H9 (cell line): ENCODE measurements at regions not wholly inside any gene's neighbourhood (a gene's known extent, or its start where the extent isn't known, plus 50 kb on each side); places are given as distances from the start of the nearest gene placed in this dataset.

ENCODE experiments used
- DNase-seq: peaks from one replicate; pipeline ENCODE4 v3.0.0-alpha.2; 2017
- H2AFZ ChIP-seq: one replicate; pipeline ENCODE4 v1.6.1; 2013; ENCODE audit warnings: mild to moderate bottlenecking, low read length, control low read depth, moderate library complexity
- H2AK5ac ChIP-seq: 2 replicates; pipeline ENCODE4 v1.6.1; 2013; ENCODE audit warnings: low read length, control low read depth, mixed read lengths; ENCODE audit not compliant: insufficient read length
- H2BK120ac ChIP-seq: one replicate; pipeline ENCODE4 v1.6.1; 2013; ENCODE audit warnings: low read depth, mild to moderate bottlenecking, low read length, control low read depth, inconsistent platforms; ENCODE audit not compliant: poor library complexity, severe bottlenecking
- H2BK12ac ChIP-seq: 2 replicates; pipeline ENCODE4 v1.6.1; 2013; ENCODE audit warnings: low read length, control low read depth, mixed read lengths, low read depth; ENCODE audit not compliant: insufficient read length
- H2BK15ac ChIP-seq: 2 replicates; pipeline ENCODE4 v1.6.1; 2013; ENCODE audit warnings: low read depth, low read length, control low read depth
- H2BK20ac ChIP-seq: one replicate; pipeline ENCODE4 v1.6.1; 2013; ENCODE audit warnings: low read depth, mild to moderate bottlenecking, low read length, control low read depth, inconsistent platforms; ENCODE audit not compliant: poor library complexity, severe bottlenecking
- H2BK5ac ChIP-seq: 2 replicates; pipeline ENCODE4 v1.6.1; 2013; ENCODE audit warnings: low read length, control low read depth, mixed read lengths; ENCODE audit not compliant: insufficient read length
- H3K14ac ChIP-seq: 2 replicates; pipeline ENCODE4 v1.6.1; 2013; ENCODE audit warnings: low read length, control low read depth; ENCODE audit not compliant: insufficient read depth
- H3K18ac ChIP-seq: 2 replicates; pipeline ENCODE4 v1.6.1; 2013; ENCODE audit warnings: low read depth, mild to moderate bottlenecking, mixed read lengths, low read length, control low read depth; ENCODE audit not compliant: insufficient read length
- H3K23ac ChIP-seq: 2 replicates; pipeline ENCODE4 v1.6.1; 2013; ENCODE audit warnings: low read length, control low read depth, mixed read lengths, low read depth; ENCODE audit not compliant: insufficient read length
- H3K23me2 ChIP-seq: 2 replicates; pipeline ENCODE4 v1.6.1; 2013; ENCODE audit warnings: low read depth, mild to moderate bottlenecking, mixed read lengths, low read length, control low read depth; ENCODE audit not compliant: insufficient read length, poor library complexity, severe bottlenecking
- H3K27ac ChIP-seq: 2 replicates; pipeline ENCODE4 v1.5.1; 2013; ENCODE audit warnings: low read length, control low read depth, mixed read lengths, low read depth; ENCODE audit not compliant: insufficient read length
- H3K27me3 ChIP-seq: 2 replicates; pipeline ENCODE4 v1.6.1; 2013; ENCODE audit warnings: low read length, control low read depth, inconsistent platforms; ENCODE audit not compliant: insufficient read depth
- H3K4ac ChIP-seq: 2 replicates; pipeline ENCODE4 v1.6.1; 2013; ENCODE audit warnings: low read depth, mild to moderate bottlenecking, control low read depth, inconsistent platforms, low read length, moderate library complexity
- H3K4me1 ChIP-seq: 2 replicates; pipeline ENCODE4 v1.6.1; 2013; ENCODE audit warnings: low read length, control low read depth, inconsistent platforms; ENCODE audit not compliant: insufficient read depth
- H3K4me2 ChIP-seq: 2 replicates; pipeline ENCODE4 v1.6.1; 2013; ENCODE audit warnings: low read length, control low read depth, mixed read lengths; ENCODE audit not compliant: insufficient read length, insufficient read depth
- H3K56ac ChIP-seq: 2 replicates; pipeline ENCODE4 v1.6.1; 2013; ENCODE audit warnings: low read depth, mild to moderate bottlenecking, mixed read lengths, low read length, control low read depth; ENCODE audit not compliant: insufficient read length
- H3K79me1 ChIP-seq: 2 replicates; pipeline ENCODE4 v1.6.1; 2013; ENCODE audit warnings: low read depth, mild to moderate bottlenecking, moderate library complexity, low read length, control low read depth, inconsistent platforms; ENCODE audit not compliant: insufficient read depth, poor library complexity, severe bottlenecking
- H3K79me2 ChIP-seq: 2 replicates; pipeline ENCODE4 v1.6.1; 2013; ENCODE audit warnings: low read length, control low read depth, inconsistent platforms; ENCODE audit not compliant: insufficient read depth
- H3K9ac ChIP-seq: 2 replicates; pipeline ENCODE4 v1.6.1; 2013; ENCODE audit warnings: low read length, control low read depth, mixed read lengths; ENCODE audit not compliant: insufficient read length; ENCODE audit errors: extremely low read depth
- H3K9me3 ChIP-seq: one replicate; pipeline ENCODE4 v1.6.1; 2013; ENCODE audit warnings: low read depth, low read length, inconsistent platforms; ENCODE audit not compliant: control insufficient read depth
- H3T11ph ChIP-seq: one replicate; pipeline ENCODE4 v1.6.1; 2013; ENCODE audit warnings: mild to moderate bottlenecking, low read length, control low read depth, inconsistent platforms
- H4K20me1 ChIP-seq: one replicate; pipeline ENCODE4 v1.6.1; 2013; ENCODE audit not compliant: control insufficient read depth, insufficient read length, insufficient read depth
- H4K5ac ChIP-seq: 2 replicates; pipeline ENCODE4 v1.6.1; 2013; ENCODE audit warnings: low read depth, mild to moderate bottlenecking, mixed read lengths, low read length, control low read depth; ENCODE audit not compliant: insufficient read length
- H4K8ac ChIP-seq: replicated peaks from 2 replicates; pipeline ENCODE4 v1.6.1; 2013; ENCODE audit warnings: low read length, control low read depth, mixed read lengths, low read depth; ENCODE audit not compliant: insufficient read length
- H4K91ac ChIP-seq: 2 replicates; pipeline ENCODE4 v1.6.1; 2013; ENCODE audit warnings: low read depth, mild to moderate bottlenecking, moderate library complexity, mixed read lengths, low read length, control low read depth; ENCODE audit not compliant: insufficient read length
- H3K27ac Mint-ChIP-seq, 3 experiments: 2 replicates in 2 of 3; 3 replicates in 1 of 3; pipeline ENCODE4 v1.8.0; 2020 to 2021; ENCODE audit warnings: mixed read lengths in 3 of 3, mild to moderate bottlenecking in 1 of 3, moderate library complexity in 1 of 3
- H3K27me3 Mint-ChIP-seq: 2 replicates; pipeline ENCODE4 v1.8.0; 2021; ENCODE audit warnings: low read depth, mild to moderate bottlenecking, moderate library complexity, mixed read lengths
- H3K36me3 Mint-ChIP-seq, 3 experiments: 2 replicates in 2 of 3; 3 replicates in 1 of 3; pipeline ENCODE4 v1.8.0; 2020 to 2021; ENCODE audit warnings: low read depth in 3 of 3, mixed read lengths in 3 of 3; ENCODE audit not compliant: insufficient read depth in 1 of 3
- H3K4me1 Mint-ChIP-seq, 2 experiments: 2 replicates each; pipeline ENCODE4 v1.8.0; 2020; ENCODE audit warnings: mixed read lengths in 2 of 2
- H3K4me3 Mint-ChIP-seq, 2 experiments: 2 replicates in 1 of 2; 3 replicates in 1 of 2; pipeline ENCODE4 v1.8.0; 2020 to 2021; ENCODE audit warnings: mild to moderate bottlenecking in 2 of 2, mixed read lengths in 2 of 2, moderate library complexity in 1 of 2
- H3K9me3 Mint-ChIP-seq, 2 experiments: 2 replicates in 1 of 2; 3 replicates in 1 of 2; pipeline ENCODE4 v1.8.0; 2020; ENCODE audit warnings: mild to moderate bottlenecking in 2 of 2, mixed read lengths in 2 of 2, moderate library complexity in 1 of 2
- CTCF ChIP-seq: fragments of 200-600 bp; sonication (generic); conservative IDR thresholded peaks from 3 replicates; pipeline ENCODE4 v1.8.0; 2021; ENCODE audit warnings: antibody characterized with exemption, mild to moderate bottlenecking
- WGBS: extraction: QIAGEN DNeasy Blood & Tissue Kit; methylation state at CpG from one replicate; pipeline ENCODE4 v1.1.7; 2013; ENCODE audit warnings: missing lambda C conversion rate, low lambda C conversion rate, mixed read lengths; ENCODE audit not compliant: insufficient read length; ENCODE audit errors: extremely low coverage; 5-methylcytosine and 5-hydroxymethylcytosine counted together

- no CpG with 5 or more reads among the region's 1 CpG for WGBS
- Histone ChIP-seq H3K4me1 (peaks cover 4% of the 10 kb centered on the region; the same call in 1 of the 2 replicates), H2BK12ac (no peak overlapping the region), H2BK15ac (no peak overlapping the region), H2AFZ (no peak overlapping the region), H3K9ac (no peak overlapping the region), H3K18ac (no peak overlapping the region), H3K23ac (no peak overlapping the region), H3K4me2 (no peak overlapping the region), H3K27ac (no peak overlapping the region), H3K79me1 (no peaks in the 10 kb centered on the region), H3K56ac (no peak overlapping the region), H3K9me3 (peaks cover 28% of the 10 kb centered on the region), H2AK5ac (no peak overlapping the region), H4K8ac (no peak overlapping the region), H2BK20ac (no peak overlapping the region), H3K4ac (no peak overlapping the region), H4K20me1 (no peaks in the 10 kb centered on the region), H2BK5ac (no peak overlapping the region), H3K79me2 (no peaks in the 10 kb centered on the region), H3T11ph (no peak overlapping the region), H2BK120ac (no peak overlapping the region), H4K5ac (no peak overlapping the region), H3K27me3 (no peaks in the 10 kb centered on the region), H3K14ac (no peak overlapping the region), H3K23me2 (no peaks in the 10 kb centered on the region), H4K91ac (no peak overlapping the region)
- no peaks in the 10 kb centered on the region; the same call in 1 of the 2 replicates for H3K27me3 Mint-ChIP-seq
- no peak overlapping the region for H3K27ac Mint-ChIP-seq
- no peak for TF ChIP-seq CTCF
- DNase-seq: no peak
- no peak overlapping the region for H3K4me3 Mint-ChIP-seq
- no peaks in the 10 kb centered on the region; a peak in 1 of 5 replicates for H3K9me3 Mint-ChIP-seq
- peaks cover 18 to 27% of the 10 kb centered on the region in 2 experiments for H3K4me1 Mint-ChIP-seq
- H3K36me3 Mint-ChIP-seq: peaks cover 0 to 5% (median 0%) of the 10 kb centered on the region in 3 experiments; a peak in 2 of 7 replicates
Measured at GRCh38 chr14:65810322-65810721, 397.8 kb downstream of the FUT8 start.
